Tibial nerve (tissue), 4 donors: ENCODE measurements at regions not wholly inside any gene's neighbourhood (a gene's known extent, or its start where the extent isn't known, plus 50 kb on each side); places are given as distances from the start of the nearest gene placed in this dataset.
A peak's percentile ranks its signal among the peaks of the same experiment; 100 is the strongest.

Source experiments
- EP300 ChIP-seq, 2 donors: sonication (generic); formaldehyde crosslinking; IDR thresholded peaks; one replicate each; pipeline ENCODE4 v1.6.1; 2017; ENCODE audit warnings: antibody characterized with exemption in 2 of 2, mild to moderate bottlenecking in 1 of 2
- TF ChIP-seq, protein P1 (sequence below), 5 experiments: fragments of 200-600 bp in 3 of 5; fragments of 450-650 bp in 2 of 5; sonication (generic) in 3 of 5; IDR thresholded peaks; one replicate each; pipeline ENCODE4 v1.5.1; 2016 to 2019; ENCODE audit warnings: antibody characterized with exemption in 5 of 5, mild to moderate bottlenecking in 3 of 5, moderate library complexity in 2 of 5

DNA sequence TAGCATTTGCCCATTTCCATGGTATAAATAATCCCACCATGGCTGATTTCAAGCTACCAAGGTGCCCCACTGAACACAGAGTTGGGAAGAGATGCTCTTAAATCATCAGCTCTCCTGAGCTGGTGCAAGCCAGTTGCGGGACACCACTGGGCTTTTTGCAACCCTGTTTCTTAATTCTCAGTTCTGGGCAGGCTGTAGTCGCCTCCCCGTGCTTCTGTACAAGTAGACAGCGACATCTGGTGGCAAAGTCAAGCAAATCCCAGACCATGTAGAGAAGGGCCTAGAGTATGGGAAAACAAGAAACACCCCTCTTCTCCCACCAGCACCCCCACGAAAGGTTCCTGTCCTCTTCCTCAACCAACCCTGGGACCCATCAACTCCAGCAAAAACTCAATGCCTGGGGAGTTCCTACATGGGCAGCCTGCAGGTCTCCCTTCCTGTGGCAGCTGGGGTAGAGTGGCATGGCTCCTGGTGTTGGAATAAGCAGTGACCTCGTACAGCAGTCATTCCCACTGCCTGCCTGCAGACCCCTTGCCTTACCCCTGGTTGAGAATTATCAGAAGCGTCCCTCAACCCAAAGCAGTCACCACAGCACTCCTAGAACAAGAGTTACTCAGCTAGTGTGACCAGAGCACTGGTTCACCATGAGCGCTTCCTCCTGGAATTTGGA lies 68.4 kb downstream of the IGLL5 start:
- TF ChIP-seq, protein P1, sequence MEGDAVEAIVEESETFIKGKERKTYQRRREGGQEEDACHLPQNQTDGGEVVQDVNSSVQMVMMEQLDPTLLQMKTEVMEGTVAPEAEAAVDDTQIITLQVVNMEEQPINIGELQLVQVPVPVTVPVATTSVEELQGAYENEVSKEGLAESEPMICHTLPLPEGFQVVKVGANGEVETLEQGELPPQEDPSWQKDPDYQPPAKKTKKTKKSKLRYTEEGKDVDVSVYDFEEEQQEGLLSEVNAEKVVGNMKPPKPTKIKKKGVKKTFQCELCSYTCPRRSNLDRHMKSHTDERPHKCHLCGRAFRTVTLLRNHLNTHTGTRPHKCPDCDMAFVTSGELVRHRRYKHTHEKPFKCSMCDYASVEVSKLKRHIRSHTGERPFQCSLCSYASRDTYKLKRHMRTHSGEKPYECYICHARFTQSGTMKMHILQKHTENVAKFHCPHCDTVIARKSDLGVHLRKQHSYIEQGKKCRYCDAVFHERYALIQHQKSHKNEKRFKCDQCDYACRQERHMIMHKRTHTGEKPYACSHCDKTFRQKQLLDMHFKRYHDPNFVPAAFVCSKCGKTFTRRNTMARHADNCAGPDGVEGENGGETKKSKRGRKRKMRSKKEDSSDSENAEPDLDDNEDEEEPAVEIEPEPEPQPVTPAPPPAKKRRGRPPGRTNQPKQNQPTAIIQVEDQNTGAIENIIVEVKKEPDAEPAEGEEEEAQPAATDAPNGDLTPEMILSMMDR (IDR thresholded peaks at IDR 0.05): peak; percentile 77 to 87 (median 79)
- TF ChIP-seq EP300 (IDR thresholded peaks at IDR 0.05): no peak
